Ascending aorta (tissue), 2 donors: ENCODE measurements at regions not wholly inside any gene's neighbourhood (a gene's known extent, or its start where the extent isn't known, plus 50 kb on each side); places are given as distances from the start of the nearest gene placed in this dataset.

ENCODE experiments used
- DNase-seq, 2 donors: peaks; one replicate each; pipeline ENCODE4 v3.0.0-alpha.2; 2019; ENCODE audit warnings: low spot score in 2 of 2
- H3K27ac ChIP-seq, 2 donors: fragments of 200-600 bp; sonication (generic); one replicate each; pipeline ENCODE4 v1.5.1; 2016 to 2017; ENCODE audit warnings: mild to moderate bottlenecking in 1 of 2
- H3K27me3 ChIP-seq: fragments of 200-600 bp; sonication (generic); one replicate; pipeline ENCODE4 v1.5.1; 2017
- H3K36me3 ChIP-seq, 2 donors: fragments of 200-600 bp; sonication (generic); one replicate each; pipeline ENCODE4 v1.5.1; 2016
- H3K4me1 ChIP-seq, 2 donors: fragments of 200-600 bp; sonication (generic); one replicate each; pipeline ENCODE4 v1.5.1; 2016 to 2017; ENCODE audit warnings: mild to moderate bottlenecking in 1 of 2
- H3K4me3 ChIP-seq, 2 donors: fragments of 200-600 bp; sonication (generic); one replicate each; pipeline ENCODE4 v1.5.1; 2016 to 2017; ENCODE audit warnings: mild to moderate bottlenecking in 1 of 2
- H3K9me3 ChIP-seq, 2 donors: fragments of 200-600 bp; sonication (generic); one replicate each; pipeline ENCODE4 v1.5.1; 2016
- intact Hi-C: fragments of 100-400 bp; cut with DNase I; formaldehyde crosslinking; loops from one replicate; pipeline ENCODE4 v1.15.1; 2023
- TF ChIP-seq, protein P1 (sequence below), 3 experiments: fragments of 200-600 bp in 2 of 3; fragments of 450-650 bp in 1 of 3; sonication (generic) in 2 of 3; IDR thresholded peaks; one replicate each; pipeline ENCODE4 v1.5.1; 2016 to 2019; ENCODE audit warnings: antibody characterized with exemption in 3 of 3, mild to moderate bottlenecking in 1 of 3, moderate library complexity in 1 of 3

DNA sequence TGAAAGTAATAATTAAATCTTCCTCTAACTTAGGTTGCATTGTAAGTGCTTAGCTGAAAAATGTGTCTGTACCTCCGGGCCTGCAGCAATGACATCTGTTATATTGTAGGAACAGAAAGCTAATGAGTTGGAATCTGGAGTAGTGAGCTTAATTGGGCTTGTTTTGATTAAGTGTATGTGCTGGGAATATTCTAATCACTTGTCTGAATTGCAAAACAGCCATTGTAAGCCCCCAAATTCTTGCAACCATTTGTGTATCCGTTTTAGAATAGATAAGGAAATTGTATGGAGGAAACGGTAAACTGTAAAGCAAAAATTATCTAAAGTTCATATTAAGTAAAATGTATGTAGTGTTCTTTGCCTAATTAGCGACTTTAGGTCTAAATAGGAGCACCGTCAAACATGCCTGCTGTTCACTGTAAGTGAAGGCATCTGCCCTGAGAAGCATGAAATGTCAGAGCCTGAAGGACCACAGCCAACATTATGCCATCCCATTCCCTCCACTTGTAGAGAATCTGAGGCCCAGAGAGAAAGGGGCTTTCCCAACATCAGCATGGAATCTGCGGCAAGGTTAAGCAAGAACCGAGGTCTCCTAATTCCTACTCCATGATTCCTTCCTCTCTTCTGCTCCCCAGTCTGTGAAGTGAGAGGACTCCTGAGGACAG, 466.4 kb downstream of the TDRD15 start:
- intact Hi-C loops = no loop called here
- Histone ChIP-seq H3K36me3 (no peaks in the 10 kb centered on the region), H3K4me3 (no peak overlapping the region), H3K4me1 (no peaks in the 10 kb centered on the region), H3K27ac (no peak overlapping the region), H3K27me3 (no peaks in the 10 kb centered on the region), H3K9me3 (no peaks in the 10 kb centered on the region)
- TF ChIP-seq, protein P1, sequence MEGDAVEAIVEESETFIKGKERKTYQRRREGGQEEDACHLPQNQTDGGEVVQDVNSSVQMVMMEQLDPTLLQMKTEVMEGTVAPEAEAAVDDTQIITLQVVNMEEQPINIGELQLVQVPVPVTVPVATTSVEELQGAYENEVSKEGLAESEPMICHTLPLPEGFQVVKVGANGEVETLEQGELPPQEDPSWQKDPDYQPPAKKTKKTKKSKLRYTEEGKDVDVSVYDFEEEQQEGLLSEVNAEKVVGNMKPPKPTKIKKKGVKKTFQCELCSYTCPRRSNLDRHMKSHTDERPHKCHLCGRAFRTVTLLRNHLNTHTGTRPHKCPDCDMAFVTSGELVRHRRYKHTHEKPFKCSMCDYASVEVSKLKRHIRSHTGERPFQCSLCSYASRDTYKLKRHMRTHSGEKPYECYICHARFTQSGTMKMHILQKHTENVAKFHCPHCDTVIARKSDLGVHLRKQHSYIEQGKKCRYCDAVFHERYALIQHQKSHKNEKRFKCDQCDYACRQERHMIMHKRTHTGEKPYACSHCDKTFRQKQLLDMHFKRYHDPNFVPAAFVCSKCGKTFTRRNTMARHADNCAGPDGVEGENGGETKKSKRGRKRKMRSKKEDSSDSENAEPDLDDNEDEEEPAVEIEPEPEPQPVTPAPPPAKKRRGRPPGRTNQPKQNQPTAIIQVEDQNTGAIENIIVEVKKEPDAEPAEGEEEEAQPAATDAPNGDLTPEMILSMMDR (IDR thresholded peaks at IDR 0.05) = no peak
- DNase-seq = no peak

DNA sequence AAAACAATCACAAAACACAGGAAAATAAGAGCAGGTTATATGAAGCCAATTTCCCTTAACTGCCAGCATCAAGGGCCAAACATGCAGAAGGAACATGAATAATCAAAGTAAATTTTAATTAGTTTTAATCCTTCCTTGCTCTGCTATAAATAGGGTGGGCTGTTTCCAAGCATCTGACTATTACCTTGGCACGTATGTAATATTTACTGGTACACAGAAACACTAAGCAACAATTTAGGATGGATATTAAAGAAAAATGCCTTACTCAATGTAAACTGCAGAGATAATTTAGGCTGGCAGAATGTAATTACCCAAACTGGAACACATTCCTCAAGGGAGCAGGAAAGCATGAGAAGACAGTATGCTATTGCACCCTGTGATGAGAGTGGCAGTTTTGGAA, 468.2 kb downstream of the TDRD15 start:
- Histone ChIP-seq H3K4me3 (no peak overlapping the region), H3K27me3 (no peaks in the 10 kb centered on the region), H3K36me3 (no peaks in the 10 kb centered on the region), H3K27ac (no peak overlapping the region), H3K9me3 (no peaks in the 10 kb centered on the region), H3K4me1 (no peaks in the 10 kb centered on the region)
- TF ChIP-seq, protein P1 (IDR thresholded peaks at IDR 0.05) = no peak
- intact Hi-C loops = no loop called here
- no peak for DNase-seq

DNA sequence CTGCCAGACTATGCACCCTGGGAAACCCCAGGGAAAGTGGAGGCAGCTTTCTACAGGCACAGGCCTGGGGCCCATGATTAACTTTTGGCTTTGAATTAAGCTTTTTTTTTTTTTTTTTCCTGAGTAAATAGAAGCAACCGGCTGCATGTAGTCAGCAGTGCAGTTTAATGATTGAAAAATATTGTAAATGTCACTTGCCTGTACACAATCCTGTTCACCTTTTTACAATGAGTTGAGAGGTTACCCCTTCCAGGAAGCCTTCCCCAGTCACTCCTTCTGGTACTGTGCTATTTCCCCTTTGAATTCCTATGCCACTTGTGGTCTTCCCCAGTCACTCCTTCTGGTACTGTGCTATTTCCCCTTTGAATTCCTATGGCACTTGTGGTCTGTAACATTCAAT, 475.6 kb downstream of the TDRD15 start:
- TF ChIP-seq, protein P1 (IDR thresholded peaks at IDR 0.05) = no peak
- H3K27ac ChIP-seq = no peak overlapping the region
- intact Hi-C loops = no loop called here
- no peaks in the 10 kb centered on the region for H3K4me1 ChIP-seq
- DNase-seq = no peak
- no peaks in the 10 kb centered on the region for H3K9me3 ChIP-seq
- H3K36me3 ChIP-seq = no peaks in the 10 kb centered on the region
- no peak overlapping the region for H3K4me3 ChIP-seq
- no peaks in the 10 kb centered on the region for H3K27me3 ChIP-seq

DNA sequence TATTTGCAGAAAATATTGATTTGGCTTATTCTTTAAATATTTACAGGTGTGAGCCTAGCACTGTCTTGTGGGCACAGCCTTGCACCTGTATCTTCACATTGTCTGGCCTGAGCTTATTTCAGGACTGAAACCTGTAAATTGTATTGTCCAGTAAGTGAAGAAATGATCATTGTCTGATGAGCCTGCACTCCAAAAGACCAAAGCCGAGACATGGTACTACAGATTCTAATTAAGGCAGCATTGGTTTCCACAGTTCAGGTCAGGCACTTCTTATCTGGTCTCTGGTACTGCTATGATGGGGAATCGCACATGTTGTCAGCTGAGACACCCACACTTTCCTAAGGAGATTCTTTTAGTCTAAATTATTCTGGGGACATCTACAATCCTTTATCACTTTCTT, 479.0 kb downstream of the TDRD15 start:
- intact Hi-C loops = no loop called here

DNA sequence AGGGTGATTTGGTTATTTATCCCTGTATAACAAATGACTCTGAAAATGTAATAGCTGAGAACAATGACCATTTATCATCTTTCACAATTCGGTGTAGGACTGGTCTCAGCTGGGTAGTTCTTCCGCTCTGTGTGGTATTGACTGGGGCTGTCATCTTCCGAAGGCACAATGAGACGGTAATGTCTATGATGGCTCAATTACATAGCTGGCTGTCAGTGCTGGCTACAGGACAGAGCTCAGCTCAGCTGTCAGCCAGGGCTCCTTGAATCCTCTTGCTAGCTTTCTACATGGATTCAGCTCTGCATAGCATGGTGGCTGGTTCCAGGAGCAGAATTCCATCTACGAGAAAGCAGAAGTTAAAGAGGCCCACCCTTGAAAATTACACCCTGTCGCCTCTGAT, 483.8 kb downstream of the TDRD15 start:
- no peaks in the 10 kb centered on the region for H3K4me1 ChIP-seq

More for the DNA sequence above, 479.0 kb downstream of the TDRD15 start:
- H3K27me3 ChIP-seq = no peaks in the 10 kb centered on the region
- no peaks in the 10 kb centered on the region for H3K36me3 ChIP-seq
- no peak overlapping the region for H3K27ac ChIP-seq
- H3K4me1 ChIP-seq = no peaks in the 10 kb centered on the region
- H3K4me3 ChIP-seq = no peak overlapping the region
- TF ChIP-seq, protein P1 (IDR thresholded peaks at IDR 0.05) = no peak
- no peaks in the 10 kb centered on the region for H3K9me3 ChIP-seq
- no peak for DNase-seq

More for the DNA sequence above, 483.8 kb downstream of the TDRD15 start:
- TF ChIP-seq, protein P1 (IDR thresholded peaks at IDR 0.05) = no peak
- H3K36me3 ChIP-seq = no peaks in the 10 kb centered on the region
- intact Hi-C loops = no loop called here
- no peak overlapping the region for H3K27ac ChIP-seq
- DNase-seq = no peak
- no peaks in the 10 kb centered on the region for H3K9me3 ChIP-seq
- no peaks in the 10 kb centered on the region for H3K27me3 ChIP-seq
- no peak overlapping the region for H3K4me3 ChIP-seq
